GM19238 (cell line): ENCODE measurements at regions not wholly inside any gene's neighbourhood (a gene's known extent, or its start where the extent isn't known, plus 50 kb on each side); places are given as distances from the start of the nearest gene placed in this dataset.
"Not testable (repeated sequence)": the region's sequence is repeated elsewhere in the genome, so short reads cannot be mapped to it uniquely, and the experiment has no call there.

ENCODE experiments used
- DNase-seq: peaks from one replicate; pipeline ENCODE4 v3.0.0; 2011; ENCODE audit warnings: low spot score; ENCODE audit not compliant: insufficient read length

DNA sequence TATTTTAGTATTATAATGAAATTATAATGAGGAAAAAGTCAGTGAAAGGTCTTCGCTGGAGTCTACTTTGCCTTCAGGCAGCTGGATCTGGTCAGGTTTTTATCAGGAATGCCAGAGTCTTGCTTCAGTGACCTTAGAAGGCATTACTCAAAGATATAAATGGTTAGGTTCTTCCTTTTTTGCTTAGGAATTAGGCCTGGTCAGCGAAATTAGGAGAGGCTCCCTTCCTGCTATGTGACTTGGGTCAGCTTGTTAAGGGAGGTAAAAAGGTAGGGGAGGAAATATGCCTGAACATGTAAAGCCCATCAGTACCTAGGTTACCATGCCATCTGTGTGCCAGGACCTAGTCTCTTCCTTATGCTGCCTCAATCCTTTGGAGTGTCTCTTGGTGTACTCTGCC lies 115.1 kb downstream of the OTOR start:
- no peak for DNase-seq

GRCh38 chr20:16864069-16864468 lies 115.9 kb downstream of the OTOR start:
- DNase-seq, result no peak

- no peak for DNase-seq
Observed at GRCh38 chr20:16864963-16865362, 116.8 kb downstream of the OTOR start.

DNA sequence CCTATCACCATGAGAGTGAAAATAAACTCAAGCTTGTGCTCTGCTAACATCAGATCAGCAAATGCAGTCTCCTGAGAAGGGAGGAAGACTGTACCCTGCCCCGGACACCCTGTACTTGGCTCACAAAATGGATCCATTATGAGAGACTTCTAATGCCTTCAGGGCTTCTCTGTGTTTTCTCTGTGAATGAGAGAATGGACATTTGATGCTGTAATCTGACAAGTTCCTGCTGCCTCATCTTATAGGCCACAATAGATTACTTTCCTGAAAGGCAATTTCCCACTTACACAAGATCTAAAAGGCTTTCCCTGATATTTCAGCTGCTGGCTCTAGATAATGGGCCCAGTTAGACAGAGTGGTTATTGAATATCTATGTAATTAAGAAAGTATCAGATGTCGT lies 117.2 kb downstream of the OTOR start:
- no peak for DNase-seq

- DNase-seq, result not testable (repeated sequence)
Observed at GRCh38 chr20:16873124-16873523, 125.0 kb downstream of the OTOR start.

DNA sequence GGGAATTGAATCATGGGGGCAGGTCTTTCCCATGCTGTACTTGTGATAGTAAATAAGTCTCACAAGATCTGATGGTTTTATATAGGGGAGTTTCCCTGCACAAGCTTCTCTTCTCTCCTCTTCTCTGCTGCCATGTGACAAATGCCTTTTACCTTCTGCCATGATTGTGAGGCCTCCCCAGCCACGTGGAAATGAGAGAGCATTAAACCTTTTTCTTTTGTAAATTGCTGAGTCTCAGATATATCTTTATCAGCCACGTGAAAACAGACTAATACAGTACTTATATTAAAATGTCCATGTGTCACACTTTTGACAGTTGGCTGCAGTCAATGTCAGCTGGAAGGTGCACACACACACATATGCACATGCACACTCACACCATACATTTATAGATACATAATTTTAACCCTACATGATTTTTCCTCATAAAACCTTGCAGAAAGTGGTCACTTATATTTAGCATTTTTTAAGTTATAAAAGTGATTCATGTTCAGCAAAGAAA lies 128.9 kb downstream of the OTOR start:
- no peak for DNase-seq

- no peak for DNase-seq
Observed at GRCh38 chr20:16885746-16886145, 137.6 kb downstream of the OTOR start.

- no peak for DNase-seq
Observed at GRCh38 chr20:16898433-16898832, 150.3 kb downstream of the OTOR start.

GRCh38 chr20:16902662-16903061 lies 154.5 kb downstream of the OTOR start:
- DNase-seq, result no peak

- DNase-seq, result no peak
Observed at GRCh38 chr20:16904751-16905150, 156.6 kb downstream of the OTOR start.

GRCh38 chr20:16914277-16914676 lies 166.1 kb downstream of the OTOR start:
- no peak for DNase-seq

GRCh38 chr20:16916165-16916564 lies 168.0 kb downstream of the OTOR start:
- DNase-seq, result no peak

DNA sequence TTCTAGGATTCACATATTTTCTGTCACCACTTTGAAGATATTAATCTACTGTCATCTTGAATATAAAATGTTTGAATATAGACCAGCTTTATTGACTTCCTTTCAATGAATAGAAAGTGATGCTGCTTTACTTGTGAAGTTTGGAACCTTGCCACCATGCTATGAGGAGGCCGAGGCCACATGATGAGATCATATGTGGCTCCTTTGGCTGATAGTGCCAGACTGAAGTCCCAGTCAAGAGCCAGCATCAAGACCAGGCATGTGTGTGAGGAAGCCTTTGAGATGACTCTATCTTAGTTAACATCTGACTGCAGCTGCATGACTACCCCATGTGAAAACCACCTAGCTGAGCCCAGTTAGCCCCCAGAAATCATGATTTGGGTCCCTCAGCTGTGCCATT lies 169.5 kb downstream of the OTOR start:
- no peak for DNase-seq

GRCh38 chr20:16918366-16918765 lies 170.2 kb downstream of the OTOR start:
- DNase-seq, result no peak

DNA sequence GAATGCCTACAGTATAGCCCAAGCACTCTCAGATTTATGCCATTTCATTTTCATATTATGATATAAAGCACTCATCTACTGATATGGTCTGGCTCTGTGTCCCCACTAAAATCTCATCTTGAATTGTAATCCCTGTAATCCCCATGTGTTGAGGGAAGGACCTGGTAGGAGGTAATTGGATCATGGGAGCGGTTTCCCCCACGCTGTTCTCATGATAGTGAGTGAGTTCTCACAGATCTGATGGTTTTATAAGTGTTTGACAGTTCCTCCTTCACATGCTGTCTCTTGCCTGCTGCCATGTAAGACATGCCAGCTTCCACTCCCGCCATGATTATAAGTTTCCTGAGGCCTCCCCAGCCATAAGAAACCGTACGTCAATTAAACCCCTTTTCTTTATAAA lies 171.7 kb downstream of the OTOR start:
- no peak for DNase-seq

DNA sequence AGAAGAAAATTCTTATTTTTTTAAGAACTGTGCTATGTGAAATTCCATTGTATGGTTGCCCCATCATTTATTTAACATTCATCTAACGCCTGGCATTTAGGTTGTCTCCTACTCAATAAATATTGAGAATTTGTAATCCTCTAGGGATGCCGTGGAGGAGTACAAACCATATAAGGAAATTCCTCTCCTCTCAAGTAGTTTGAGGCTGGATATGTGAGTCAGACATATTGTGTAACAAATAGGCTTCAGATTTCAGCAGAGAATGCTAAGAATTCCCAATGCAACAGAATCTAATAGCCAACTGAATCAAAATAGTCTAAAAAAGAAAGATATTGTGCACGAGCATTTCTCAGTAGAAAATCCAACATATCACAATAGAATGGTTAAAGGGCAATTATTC lies 174.7 kb downstream of the OTOR start:
- DNase-seq, result no peak

- DNase-seq, result no peak
Observed at GRCh38 chr20:16926626-16927430, 178.7 kb downstream of the OTOR start.

DNA sequence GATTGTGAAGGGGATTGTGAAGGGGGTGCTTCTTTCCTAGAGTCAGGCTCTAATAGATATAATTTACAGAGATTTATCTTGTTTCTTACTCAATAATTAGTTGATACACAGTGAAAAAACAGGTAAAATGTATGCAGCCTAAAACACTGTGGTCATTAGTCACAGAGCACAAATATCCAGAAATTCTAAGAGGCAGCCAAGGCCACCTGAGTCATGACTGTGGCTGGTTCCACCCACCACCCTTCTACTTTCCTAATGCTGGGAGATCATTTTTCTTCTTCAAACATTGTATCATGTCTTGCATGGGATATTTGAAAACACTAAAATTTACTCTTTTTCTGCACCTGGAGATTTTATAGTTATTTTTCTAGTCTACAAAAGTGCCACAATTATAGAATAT lies 181.6 kb downstream of the OTOR start:
- DNase-seq, result no peak

GRCh38 chr20:16930656-16931055 lies 182.5 kb downstream of the OTOR start:
- DNase-seq, result no peak

- DNase-seq, result no peak
Observed at GRCh38 chr20:16939051-16939450, 190.9 kb downstream of the OTOR start.

GRCh38 chr20:16940701-16941100 lies 192.5 kb downstream of the OTOR start:
- DNase-seq, result no peak

DNA sequence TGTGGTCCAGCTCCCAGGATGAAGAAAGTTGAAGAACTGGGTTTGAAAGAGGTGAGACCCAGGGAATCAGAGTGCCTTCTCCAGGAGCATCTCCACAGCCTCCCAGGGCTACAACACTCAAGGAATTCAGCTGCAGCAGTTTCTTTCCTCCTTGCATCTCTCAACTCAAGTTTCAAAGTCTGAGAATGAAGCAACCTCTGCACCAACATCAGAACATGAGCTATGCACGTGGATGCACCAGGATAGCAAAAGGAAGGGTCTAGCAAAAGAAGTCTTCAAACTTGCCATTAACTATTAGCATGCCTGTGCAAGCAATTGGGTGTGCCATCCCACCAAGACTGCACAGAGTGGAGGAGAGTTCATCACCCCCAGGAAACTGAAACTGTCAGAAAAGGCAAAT lies 193.9 kb downstream of the OTOR start:
- DNase-seq, result no peak

- no peak for DNase-seq
Observed at GRCh38 chr20:16942756-16943155, 194.6 kb downstream of the OTOR start.
